ENCODE measurements at regions not wholly inside any gene's neighbourhood (a gene's known extent, or its start where the extent isn't known, plus 50 kb on each side); places are given as distances from the start of the nearest gene placed in this dataset.
"Not testable (repeated sequence)": the region's sequence is repeated elsewhere in the genome, so short reads cannot be mapped to it uniquely, and the experiment has no call there.

DNA sequence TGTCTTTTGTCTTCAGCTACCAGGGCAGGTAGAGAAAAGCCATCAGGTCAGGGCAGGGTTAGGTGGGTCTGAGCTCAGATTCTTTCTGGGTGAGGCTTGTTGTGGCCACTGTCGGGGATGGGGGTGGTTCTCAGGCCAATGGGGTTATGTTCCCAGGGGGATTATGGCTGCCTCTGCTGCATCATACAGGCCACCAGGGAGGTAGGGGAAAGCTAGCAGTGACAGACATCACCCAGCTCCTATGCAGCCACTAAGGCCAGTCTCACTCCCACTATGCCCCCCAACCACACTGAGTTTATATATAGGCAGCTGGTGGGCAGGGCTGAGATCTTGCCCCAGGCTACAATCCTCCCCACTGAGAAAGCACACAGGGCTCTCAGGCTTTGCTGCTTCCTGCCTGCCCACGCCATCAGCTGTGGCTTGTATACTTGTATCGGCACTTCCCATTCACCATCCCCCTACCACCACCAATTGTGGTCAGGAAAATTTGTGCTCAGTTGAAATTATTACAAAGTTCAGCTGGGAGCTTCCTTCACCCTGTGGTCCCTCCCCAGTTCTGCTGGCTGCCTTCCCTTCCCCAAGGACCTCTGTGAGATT is 72.6 kb upstream of the PTPN13 start:
- TF ChIP-seq, protein P1, sequence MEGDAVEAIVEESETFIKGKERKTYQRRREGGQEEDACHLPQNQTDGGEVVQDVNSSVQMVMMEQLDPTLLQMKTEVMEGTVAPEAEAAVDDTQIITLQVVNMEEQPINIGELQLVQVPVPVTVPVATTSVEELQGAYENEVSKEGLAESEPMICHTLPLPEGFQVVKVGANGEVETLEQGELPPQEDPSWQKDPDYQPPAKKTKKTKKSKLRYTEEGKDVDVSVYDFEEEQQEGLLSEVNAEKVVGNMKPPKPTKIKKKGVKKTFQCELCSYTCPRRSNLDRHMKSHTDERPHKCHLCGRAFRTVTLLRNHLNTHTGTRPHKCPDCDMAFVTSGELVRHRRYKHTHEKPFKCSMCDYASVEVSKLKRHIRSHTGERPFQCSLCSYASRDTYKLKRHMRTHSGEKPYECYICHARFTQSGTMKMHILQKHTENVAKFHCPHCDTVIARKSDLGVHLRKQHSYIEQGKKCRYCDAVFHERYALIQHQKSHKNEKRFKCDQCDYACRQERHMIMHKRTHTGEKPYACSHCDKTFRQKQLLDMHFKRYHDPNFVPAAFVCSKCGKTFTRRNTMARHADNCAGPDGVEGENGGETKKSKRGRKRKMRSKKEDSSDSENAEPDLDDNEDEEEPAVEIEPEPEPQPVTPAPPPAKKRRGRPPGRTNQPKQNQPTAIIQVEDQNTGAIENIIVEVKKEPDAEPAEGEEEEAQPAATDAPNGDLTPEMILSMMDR (conservative IDR thresholded peaks at IDR 0.05), result no peak
- H3K36me3 Mint-ChIP-seq, result peaks cover 3% of the 10 kb centered on the region
- no peak overlapping the region for H3K27ac Mint-ChIP-seq
- H3K9me3 Mint-ChIP-seq, result peaks cover 11% of the 10 kb centered on the region
- no peaks in the 10 kb centered on the region for H3K27me3 Mint-ChIP-seq
- H3K4me1 Mint-ChIP-seq (ENCODE audit: unreplicated experiment), result no peaks in the 10 kb centered on the region
- DNase-seq (ENCODE audit: extremely low spot score, unreplicated experiment), result no peak
- H3K4me3 Mint-ChIP-seq, result no peak overlapping the region

GRCh38 chr4:86522349-86522748 is 71.8 kb upstream of the PTPN13 start:
- peaks cover 3% of the 10 kb centered on the region for H3K36me3 Mint-ChIP-seq
- no peak overlapping the region for H3K4me3 Mint-ChIP-seq
- no peak overlapping the region for H3K27ac Mint-ChIP-seq
- no peak for DNase-seq (ENCODE audit: extremely low spot score, unreplicated experiment)
- H3K4me1 Mint-ChIP-seq (ENCODE audit: unreplicated experiment), result no peaks in the 10 kb centered on the region
- H3K27me3 Mint-ChIP-seq, result no peaks in the 10 kb centered on the region
- TF ChIP-seq, protein P1 (conservative IDR thresholded peaks at IDR 0.05), result peak; percentile 25
- H3K9me3 Mint-ChIP-seq, result peaks cover 11% of the 10 kb centered on the region

- peaks cover 3% of the 10 kb centered on the region for H3K36me3 Mint-ChIP-seq
- no peak overlapping the region for H3K27ac Mint-ChIP-seq
- H3K4me3 Mint-ChIP-seq, result no peak overlapping the region
- no peak for DNase-seq (ENCODE audit: extremely low spot score, unreplicated experiment)
- H3K27me3 Mint-ChIP-seq, result no peaks in the 10 kb centered on the region
- no peaks in the 10 kb centered on the region for H3K4me1 Mint-ChIP-seq (ENCODE audit: unreplicated experiment)
- TF ChIP-seq, protein P1 (conservative IDR thresholded peaks at IDR 0.05), result no peak
- H3K9me3 Mint-ChIP-seq, result peaks cover 11% of the 10 kb centered on the region
Observed at GRCh38 chr4:86523333-86523732, 70.8 kb upstream of the PTPN13 start.

DNA sequence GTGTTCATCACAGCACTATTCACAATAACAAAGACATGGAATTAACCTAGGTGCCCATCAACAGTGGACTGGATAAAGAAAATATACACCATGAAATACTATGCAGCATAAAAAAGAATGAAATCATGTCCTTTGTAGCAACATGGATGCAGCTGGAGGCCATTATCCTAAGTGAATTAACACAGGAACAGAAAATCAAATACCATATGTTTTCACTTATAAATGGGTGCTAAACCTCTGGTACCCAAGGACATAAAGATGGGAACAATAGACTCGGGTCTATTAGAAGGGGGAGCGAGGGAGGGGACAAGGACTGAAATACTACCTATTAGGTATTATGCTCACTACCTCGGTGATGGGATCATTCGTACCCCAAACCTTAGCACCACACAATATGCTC is 66.4 kb upstream of the PTPN13 start:
- not testable (repeated sequence) for H3K27me3 Mint-ChIP-seq; DNase-seq (ENCODE audit: extremely low spot score, unreplicated experiment); H3K4me3 Mint-ChIP-seq; H3K27ac Mint-ChIP-seq; H3K4me1 Mint-ChIP-seq (ENCODE audit: unreplicated experiment); H3K36me3 Mint-ChIP-seq; H3K9me3 Mint-ChIP-seq

DNA sequence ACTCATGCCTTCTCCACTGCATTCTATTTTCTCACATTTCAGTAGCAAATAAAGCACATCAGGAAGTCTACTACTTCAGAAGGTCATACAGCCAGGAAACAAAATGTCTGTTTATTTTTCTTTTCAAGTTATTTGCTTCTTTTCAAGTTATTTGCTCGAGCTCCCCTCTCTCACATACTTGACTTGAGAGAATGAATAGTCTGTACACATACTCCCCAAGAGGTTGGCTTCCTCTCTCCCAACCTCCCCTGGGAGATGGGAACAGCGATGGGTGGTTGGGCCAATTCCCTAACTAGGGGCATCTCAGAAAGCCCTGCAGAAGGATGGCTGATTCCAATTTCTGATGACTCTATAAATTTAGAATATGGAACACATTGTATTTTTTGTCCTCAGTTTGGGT is 64.7 kb upstream of the PTPN13 start:
- H3K27ac Mint-ChIP-seq, result no peak overlapping the region

DNA sequence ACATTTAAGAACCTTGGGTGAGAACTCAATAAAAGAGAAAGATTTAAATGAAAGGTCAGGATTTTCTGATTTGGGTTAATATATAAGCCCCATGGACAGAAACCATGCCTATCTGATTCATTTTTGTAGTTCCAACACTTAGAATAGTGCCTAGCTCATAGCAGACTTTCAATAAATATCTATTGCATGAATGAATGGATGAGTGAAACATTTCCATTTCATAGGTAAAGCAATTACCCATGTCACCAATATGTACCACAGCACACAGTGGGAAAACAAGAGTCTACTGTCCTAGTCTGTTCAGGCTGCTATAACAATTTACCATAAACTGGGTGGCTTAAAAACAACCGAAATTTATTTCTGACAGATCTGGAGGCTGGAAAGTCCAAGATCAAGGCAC is 63.9 kb upstream of the PTPN13 start:
- Mint-ChIP-seq H3K27me3 (no peaks in the 10 kb centered on the region), H3K9me3 (peaks cover 5% of the 10 kb centered on the region), H3K4me1 (ENCODE audit: unreplicated experiment) (no peaks in the 10 kb centered on the region), H3K4me3 (no peak overlapping the region), H3K36me3 (no peaks in the 10 kb centered on the region), H3K27ac (no peak overlapping the region)
- TF ChIP-seq, protein P1 (conservative IDR thresholded peaks at IDR 0.05), result no peak
- no peak for DNase-seq (ENCODE audit: extremely low spot score, unreplicated experiment)

More for the DNA sequence above, 64.7 kb upstream of the PTPN13 start:
- TF ChIP-seq, protein P1 (conservative IDR thresholded peaks at IDR 0.05), result no peak
- Mint-ChIP-seq H3K9me3 (peaks cover 5% of the 10 kb centered on the region), H3K4me3 (no peak overlapping the region), H3K27me3 (no peaks in the 10 kb centered on the region), H3K36me3 (no peaks in the 10 kb centered on the region), H3K4me1 (ENCODE audit: unreplicated experiment) (no peaks in the 10 kb centered on the region)
- no peak for DNase-seq (ENCODE audit: extremely low spot score, unreplicated experiment)
